SK-N-SH treated with all-trans-retinoic acid at 6 μM for 48 hours (cell line): ENCODE measurements at regions not wholly inside any gene's neighbourhood (a gene's known extent, or its start where the extent isn't known, plus 50 kb on each side); places are given as distances from the start of the nearest gene placed in this dataset.

Experiments used
- CSDC2 ChIP-seq: fragments of 250-450 bp; sonication (Bioruptor Pico); IDR thresholded peaks from 2 replicates; pipeline ENCODE4 v1.5.0; 2020; ENCODE audit warnings: mild to moderate bottlenecking, moderate library complexity
- CSRNP3 ChIP-seq: fragments of 250-450 bp; sonication (Bioruptor Pico); IDR thresholded peaks from 2 replicates; pipeline ENCODE4 v1.5.1; 2021; ENCODE audit warnings: mild to moderate bottlenecking, moderate library complexity
- ISL1 ChIP-seq: fragments of 250-450 bp; sonication (Bioruptor Pico); IDR thresholded peaks from 2 replicates; pipeline ENCODE4 v2.1.2; 2022; ENCODE audit warnings: mild to moderate bottlenecking, moderate library complexity
- PATZ1 ChIP-seq: fragments of 250-450 bp; sonication (Bioruptor Pico); IDR thresholded peaks from 2 replicates; pipeline ENCODE4 v1.8.0; 2020; ENCODE audit warnings: mild to moderate bottlenecking, moderate library complexity, borderline replicate concordance
- POU6F1 ChIP-seq: fragments of 250-450 bp; sonication (Bioruptor Pico); IDR thresholded peaks from 2 replicates; pipeline ENCODE4 v1.8.0; 2021; ENCODE audit warnings: low read depth, mild to moderate bottlenecking, moderate library complexity, borderline replicate concordance
- RARB ChIP-seq: fragments of 250-450 bp; sonication (Bioruptor Pico); IDR thresholded peaks from 2 replicates; pipeline ENCODE4 v1.8.0; 2021; ENCODE audit warnings: mild to moderate bottlenecking, moderate library complexity
- TCF4 ChIP-seq: fragments of 250-450 bp; sonication (Bioruptor Pico); IDR thresholded peaks from 2 replicates; pipeline ENCODE4 v1.8.0; 2021; ENCODE audit warnings: mild to moderate bottlenecking, moderate library complexity, borderline replicate concordance
- TSHZ2 ChIP-seq: fragments of 250-450 bp; sonication (Bioruptor Pico); IDR thresholded peaks from 2 replicates; pipeline ENCODE4 v1.5.0; 2020; ENCODE audit warnings: mild to moderate bottlenecking, moderate library complexity
- ZC3H10 ChIP-seq: fragments of 250-450 bp; sonication (Bioruptor Pico); IDR thresholded peaks from 2 replicates; pipeline ENCODE4 v1.5.1; 2021; ENCODE audit warnings: mild to moderate bottlenecking, moderate library complexity
- ZFP30 ChIP-seq: fragments of 450-650 bp; formaldehyde crosslinking; IDR thresholded peaks from 2 replicates; pipeline ENCODE4 v1.5.0; 2022; ENCODE audit warnings: mild to moderate bottlenecking, moderate library complexity
- ZNF70 ChIP-seq: fragments of 450-650 bp; formaldehyde crosslinking; IDR thresholded peaks from 2 replicates; pipeline ENCODE4 v1.5.0; 2020; ENCODE audit warnings: mild to moderate bottlenecking, moderate library complexity

GRCh38 chr7:52150952-52151351 lies 834.3 kb upstream of the COBL start:
- no peak for TF ChIP-seq ZFP30 (CRISPR knock-in tag)
- TF ChIP-seq ISL1 (CRISPR knock-in tag), result no peak
- no peak for TF ChIP-seq CSDC2 (CRISPR knock-in tag)
- TF ChIP-seq POU6F1 (CRISPR knock-in tag), result no peak
- no peak for TF ChIP-seq TCF4
- TF ChIP-seq TSHZ2, result no peak
- TF ChIP-seq RARB (CRISPR knock-in tag), result no peak
- TF ChIP-seq CSRNP3 (CRISPR knock-in tag), result no peak
- no peak for TF ChIP-seq ZNF70 (CRISPR knock-in tag)
- no peak for TF ChIP-seq PATZ1 (CRISPR knock-in tag)
- no peak for TF ChIP-seq ZC3H10 (CRISPR knock-in tag)
